GM12801 (cell line): ENCODE measurements at regions not wholly inside any gene's neighbourhood (a gene's known extent, or its start where the extent isn't known, plus 50 kb on each side); places are given as distances from the start of the nearest gene placed in this dataset.

Source experiments
- TF ChIP-seq, protein P1 (sequence below): IDR thresholded peaks from one replicate; pipeline ENCODE4 v1.5.1; 2011; ENCODE audit warnings: control low read depth; ENCODE audit not compliant: insufficient read length; ENCODE audit errors: extremely low read depth

DNA sequence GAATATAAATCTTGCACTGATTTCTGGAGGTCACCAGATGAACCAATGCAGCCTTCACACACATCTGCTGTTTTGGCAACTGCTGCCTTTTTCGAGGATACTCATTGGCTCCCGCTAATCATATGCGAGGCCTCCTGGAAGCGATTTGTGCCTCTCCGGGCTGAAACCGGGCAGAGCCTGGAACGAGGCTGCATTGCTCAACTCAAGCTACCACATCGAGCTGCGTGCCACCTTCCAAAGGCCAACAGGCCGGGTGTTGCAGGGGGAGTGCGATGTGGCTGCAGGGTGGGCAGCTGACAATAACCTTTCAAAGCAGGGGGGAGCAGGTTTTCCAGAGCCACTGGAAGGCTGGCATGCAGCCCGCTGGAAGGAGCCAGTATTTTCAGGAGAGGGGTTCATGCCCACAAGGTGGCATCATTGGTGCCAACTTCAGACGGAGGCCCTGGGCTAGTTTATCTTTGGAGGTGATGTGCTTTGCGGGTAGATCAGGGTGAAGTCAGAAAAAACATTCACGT is 122.6 kb upstream of the IFNGR1 start:
- TF ChIP-seq, protein P1, sequence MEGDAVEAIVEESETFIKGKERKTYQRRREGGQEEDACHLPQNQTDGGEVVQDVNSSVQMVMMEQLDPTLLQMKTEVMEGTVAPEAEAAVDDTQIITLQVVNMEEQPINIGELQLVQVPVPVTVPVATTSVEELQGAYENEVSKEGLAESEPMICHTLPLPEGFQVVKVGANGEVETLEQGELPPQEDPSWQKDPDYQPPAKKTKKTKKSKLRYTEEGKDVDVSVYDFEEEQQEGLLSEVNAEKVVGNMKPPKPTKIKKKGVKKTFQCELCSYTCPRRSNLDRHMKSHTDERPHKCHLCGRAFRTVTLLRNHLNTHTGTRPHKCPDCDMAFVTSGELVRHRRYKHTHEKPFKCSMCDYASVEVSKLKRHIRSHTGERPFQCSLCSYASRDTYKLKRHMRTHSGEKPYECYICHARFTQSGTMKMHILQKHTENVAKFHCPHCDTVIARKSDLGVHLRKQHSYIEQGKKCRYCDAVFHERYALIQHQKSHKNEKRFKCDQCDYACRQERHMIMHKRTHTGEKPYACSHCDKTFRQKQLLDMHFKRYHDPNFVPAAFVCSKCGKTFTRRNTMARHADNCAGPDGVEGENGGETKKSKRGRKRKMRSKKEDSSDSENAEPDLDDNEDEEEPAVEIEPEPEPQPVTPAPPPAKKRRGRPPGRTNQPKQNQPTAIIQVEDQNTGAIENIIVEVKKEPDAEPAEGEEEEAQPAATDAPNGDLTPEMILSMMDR, result no peak

DNA sequence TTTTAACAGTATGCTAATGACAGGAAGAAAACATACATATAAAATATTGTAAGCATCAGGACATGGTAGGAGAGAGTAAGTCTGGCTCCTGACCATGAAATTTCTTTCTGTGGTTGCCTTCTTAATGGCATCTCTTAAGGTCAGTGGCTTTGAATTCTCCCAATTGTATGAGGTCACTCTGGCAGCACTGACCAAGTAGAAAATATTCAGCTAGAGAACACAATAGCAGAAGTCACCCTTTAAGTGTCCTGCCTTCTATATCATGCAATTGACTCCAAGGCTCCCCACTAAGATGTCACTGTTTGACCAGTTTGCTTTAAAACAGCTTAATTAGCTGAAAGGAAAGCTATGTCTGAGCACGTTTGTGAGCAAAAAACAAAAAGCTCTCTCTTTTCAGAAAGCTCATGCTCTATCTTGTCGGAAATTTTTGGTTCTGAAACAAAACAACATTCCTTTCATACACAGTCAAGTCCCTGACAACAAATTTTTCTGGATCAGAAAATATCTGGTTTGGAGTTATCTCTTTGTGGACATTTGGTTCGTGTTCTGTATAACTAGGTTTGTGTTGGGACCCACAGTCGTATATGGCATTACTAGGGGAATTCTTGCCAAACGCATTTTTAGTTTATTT is 120.9 kb upstream of the IFNGR1 start:
- TF ChIP-seq, protein P1, result no peak

DNA sequence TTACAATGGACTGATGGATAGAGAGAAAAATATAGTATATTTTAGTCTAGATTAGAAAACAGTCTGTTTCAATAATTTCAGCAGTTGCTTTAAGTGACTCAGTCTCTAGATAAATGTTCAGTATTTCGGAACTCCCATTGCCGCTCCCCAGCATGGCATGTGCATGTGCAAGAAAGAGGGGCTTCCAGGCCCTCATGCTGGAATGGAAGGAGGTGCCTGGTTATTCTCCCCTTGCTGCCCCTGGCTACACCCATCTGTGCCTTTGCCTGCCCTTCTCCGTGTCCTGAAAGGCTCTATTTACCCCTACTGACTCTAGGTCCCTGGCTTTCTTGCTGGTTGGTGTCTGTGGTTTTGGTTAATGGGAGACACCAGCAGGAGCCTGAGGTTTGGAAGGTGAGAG is 115.7 kb upstream of the IFNGR1 start:
- TF ChIP-seq, protein P1, result no peak

DNA sequence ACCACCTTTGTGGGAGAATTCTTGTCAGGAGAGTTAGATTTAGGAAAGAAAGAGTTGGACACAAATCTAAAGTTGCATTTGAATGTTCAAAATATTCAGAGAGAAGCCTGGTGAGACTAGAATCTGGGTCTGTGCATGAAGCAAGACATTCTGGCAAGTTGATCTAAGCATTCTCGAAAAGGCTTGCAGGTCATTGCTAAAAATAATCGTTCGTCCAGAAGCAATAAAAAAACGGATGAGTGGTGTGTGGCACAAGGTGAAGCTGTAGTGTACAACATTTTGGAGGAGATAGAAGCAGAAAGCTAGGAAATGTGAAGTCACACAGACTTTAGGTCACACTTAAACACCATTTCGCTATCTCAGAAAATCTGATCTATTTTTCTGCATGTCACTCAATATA is 114.9 kb upstream of the IFNGR1 start:
- TF ChIP-seq, protein P1, result no peak

DNA sequence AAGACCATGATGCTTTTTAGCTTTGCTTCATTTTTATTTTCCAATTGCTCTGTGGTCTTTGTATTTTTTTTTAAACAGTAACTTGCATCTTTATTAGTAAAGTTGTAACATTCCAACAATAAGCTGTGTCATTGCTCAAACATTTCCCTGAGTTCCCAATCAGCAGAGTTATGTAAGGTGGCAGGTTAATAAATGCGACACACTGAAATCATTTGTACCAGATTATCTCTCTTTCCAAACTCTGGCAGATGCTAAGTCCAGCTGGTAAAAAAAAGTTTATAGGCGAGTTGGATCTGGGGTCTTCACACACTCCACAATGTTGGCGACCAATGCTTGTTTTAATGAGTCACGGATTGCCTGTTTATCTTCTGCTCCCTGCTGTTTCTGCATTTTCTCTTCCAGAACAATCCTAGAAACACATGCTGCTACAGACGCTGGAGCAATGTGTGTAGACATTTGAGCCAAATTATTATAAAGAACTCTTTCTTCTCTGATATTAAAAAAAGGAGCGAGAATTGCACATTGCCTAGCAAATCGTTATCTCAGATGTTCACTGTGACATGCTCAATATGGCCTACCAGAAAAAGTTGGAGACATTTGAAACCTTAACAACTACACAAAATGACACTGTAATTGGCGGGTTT is 113.6 kb upstream of the IFNGR1 start:
- TF ChIP-seq, protein P1, result no peak

DNA sequence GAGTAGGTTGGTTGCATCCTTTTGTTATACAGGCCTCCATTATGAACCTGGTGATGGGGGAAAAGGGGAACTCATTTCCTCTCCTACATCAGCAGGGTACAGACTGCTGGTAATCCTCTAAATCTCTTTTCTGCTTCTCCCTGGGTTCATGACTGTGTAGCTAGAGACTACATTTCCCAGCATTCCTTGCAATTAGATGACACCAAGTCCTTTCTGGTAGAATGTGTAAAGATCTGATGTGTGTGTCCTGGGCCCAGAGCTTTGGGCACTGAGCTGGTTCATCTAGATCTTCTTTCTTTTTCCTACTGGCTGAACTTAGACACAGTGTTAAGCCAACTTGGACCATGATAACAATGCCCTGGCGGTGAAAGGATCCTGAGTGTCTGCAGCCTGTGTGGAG is 104.7 kb upstream of the IFNGR1 start:
- TF ChIP-seq, protein P1, result no peak

DNA sequence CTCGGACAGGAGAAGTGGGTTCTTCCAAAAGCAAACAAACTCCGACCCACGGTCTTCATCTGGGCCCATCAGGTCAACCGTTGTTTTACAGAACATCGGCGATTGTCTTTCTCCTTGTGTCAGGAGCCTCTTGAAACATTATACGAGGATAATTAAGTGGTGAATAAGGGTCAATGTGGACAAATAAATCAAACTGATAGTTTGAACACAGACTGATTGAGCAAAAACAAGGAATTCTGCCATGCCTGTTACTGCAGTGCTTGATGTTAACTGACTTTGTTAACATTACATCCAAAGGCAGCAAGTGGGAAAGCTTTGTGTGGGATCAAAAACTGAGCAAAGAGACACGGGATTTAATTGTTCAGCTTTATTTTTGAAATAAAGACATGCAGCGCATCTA is 101.1 kb upstream of the IFNGR1 start:
- TF ChIP-seq, protein P1, result no peak
